ENCODE measurements at regions not wholly inside any gene's neighbourhood (a gene's known extent, or its start where the extent isn't known, plus 50 kb on each side); places are given as distances from the start of the nearest gene placed in this dataset.

DNA sequence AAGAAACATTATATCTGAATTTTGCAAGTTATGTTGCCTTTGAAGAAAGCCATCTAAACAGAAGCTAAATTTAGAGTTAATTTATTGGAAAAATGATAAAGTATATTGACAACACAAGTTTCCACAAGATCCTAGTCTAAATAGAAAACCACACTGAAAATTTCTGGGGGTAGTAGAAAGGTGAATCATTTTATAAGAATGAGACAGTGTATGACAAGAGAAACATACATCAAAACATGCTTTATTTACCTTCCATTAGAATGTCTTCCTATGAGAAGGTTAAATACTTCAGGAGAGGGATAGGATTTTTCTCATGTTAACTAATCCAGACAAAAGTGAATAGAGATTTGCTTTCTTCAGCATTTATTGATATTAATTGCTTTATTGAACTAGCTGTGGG, 1389.8 kb upstream of the ZEB2 start:
- H3K4me2 ChIP-seq: no peak overlapping the region
- H3K36me3 ChIP-seq (ENCODE audit: insufficient read depth): no peaks in the 10 kb centered on the region
- no peaks in the 10 kb centered on the region for H4K20me1 ChIP-seq (replicated peaks; ENCODE audit: insufficient read depth)
- Mint-ChIP-seq H3K36me3 (ENCODE audit: low read depth) (no peaks in the 10 kb centered on the region), H3K4me3 (no peak overlapping the region), H3K4me1 (peaks cover 12% of the 10 kb centered on the region; the same call in 2 of the 3 replicates), H3K27me3 (ENCODE audit: insufficient read depth, low read depth, poor library complexity) (no peaks in the 10 kb centered on the region), H3K27ac (no peak overlapping the region), H3K9me3 (no peaks in the 10 kb centered on the region)
- no peak for ATAC-seq
- no peaks in the 10 kb centered on the region for H3K79me2 ChIP-seq (replicated peaks; ENCODE audit: insufficient read depth)
- no peak overlapping the region for H3K27ac ChIP-seq (ENCODE audit: low read depth)
- no peaks in the 10 kb centered on the region for H3F3A ChIP-seq (replicated peaks; ENCODE audit: low read depth)
- TF ChIP-seq, protein P1, sequence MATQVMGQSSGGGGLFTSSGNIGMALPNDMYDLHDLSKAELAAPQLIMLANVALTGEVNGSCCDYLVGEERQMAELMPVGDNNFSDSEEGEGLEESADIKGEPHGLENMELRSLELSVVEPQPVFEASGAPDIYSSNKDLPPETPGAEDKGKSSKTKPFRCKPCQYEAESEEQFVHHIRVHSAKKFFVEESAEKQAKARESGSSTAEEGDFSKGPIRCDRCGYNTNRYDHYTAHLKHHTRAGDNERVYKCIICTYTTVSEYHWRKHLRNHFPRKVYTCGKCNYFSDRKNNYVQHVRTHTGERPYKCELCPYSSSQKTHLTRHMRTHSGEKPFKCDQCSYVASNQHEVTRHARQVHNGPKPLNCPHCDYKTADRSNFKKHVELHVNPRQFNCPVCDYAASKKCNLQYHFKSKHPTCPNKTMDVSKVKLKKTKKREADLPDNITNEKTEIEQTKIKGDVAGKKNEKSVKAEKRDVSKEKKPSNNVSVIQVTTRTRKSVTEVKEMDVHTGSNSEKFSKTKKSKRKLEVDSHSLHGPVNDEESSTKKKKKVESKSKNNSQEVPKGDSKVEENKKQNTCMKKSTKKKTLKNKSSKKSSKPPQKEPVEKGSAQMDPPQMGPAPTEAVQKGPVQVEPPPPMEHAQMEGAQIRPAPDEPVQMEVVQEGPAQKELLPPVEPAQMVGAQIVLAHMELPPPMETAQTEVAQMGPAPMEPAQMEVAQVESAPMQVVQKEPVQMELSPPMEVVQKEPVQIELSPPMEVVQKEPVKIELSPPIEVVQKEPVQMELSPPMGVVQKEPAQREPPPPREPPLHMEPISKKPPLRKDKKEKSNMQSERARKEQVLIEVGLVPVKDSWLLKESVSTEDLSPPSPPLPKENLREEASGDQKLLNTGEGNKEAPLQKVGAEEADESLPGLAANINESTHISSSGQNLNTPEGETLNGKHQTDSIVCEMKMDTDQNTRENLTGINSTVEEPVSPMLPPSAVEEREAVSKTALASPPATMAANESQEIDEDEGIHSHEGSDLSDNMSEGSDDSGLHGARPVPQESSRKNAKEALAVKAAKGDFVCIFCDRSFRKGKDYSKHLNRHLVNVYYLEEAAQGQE (IDR thresholded peaks at IDR 0.05; ENCODE audit: unreplicated experiment): no peak
- H3K4me1 ChIP-seq (ENCODE audit: insufficient read depth): no peaks in the 10 kb centered on the region; the same call in 1 of the 2 replicates
- H3K4me3 ChIP-seq: no peak overlapping the region
- H3K27me3 ChIP-seq (ENCODE audit: insufficient read depth): no peaks in the 10 kb centered on the region
- H2AFZ ChIP-seq: no peak overlapping the region
- H3K9me2 ChIP-seq (ENCODE audit: insufficient read depth): no peaks in the 10 kb centered on the region
- DNase-seq (ENCODE audit: low spot score): no peak

DNA sequence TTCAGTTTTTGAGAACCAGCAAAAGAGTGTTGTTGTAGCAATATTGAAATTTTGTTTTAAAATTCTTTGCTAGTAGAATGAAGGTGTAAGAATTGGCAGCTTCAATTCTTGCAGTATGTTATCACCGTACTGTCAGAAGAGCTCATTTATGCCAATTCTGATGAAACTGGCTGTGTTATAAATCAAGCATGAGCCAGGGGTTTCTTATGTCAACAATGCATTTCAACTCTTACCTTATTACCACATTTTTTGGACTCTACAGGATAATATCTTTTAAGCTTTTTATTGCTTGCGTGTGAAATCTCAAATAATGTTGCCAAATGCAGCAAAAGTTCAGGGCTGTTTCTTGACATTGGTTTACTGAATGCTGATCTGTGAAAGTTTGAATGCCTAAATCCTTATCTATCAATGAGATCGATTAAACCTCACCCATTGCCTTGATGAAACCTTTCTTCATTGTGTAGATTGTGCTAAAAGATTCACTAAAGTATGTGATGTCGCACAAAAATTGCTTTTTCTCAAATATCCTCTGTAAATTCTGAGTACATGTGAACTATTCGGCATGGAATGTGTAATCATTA, 1389.3 kb upstream of the ZEB2 start:
- Histone ChIP-seq H2AFZ (no peak overlapping the region), H3K36me3 (ENCODE audit: insufficient read depth) (no peaks in the 10 kb centered on the region), H4K20me1 (replicated peaks; ENCODE audit: insufficient read depth) (no peaks in the 10 kb centered on the region), H3K79me2 (replicated peaks; ENCODE audit: insufficient read depth) (no peaks in the 10 kb centered on the region), H3K27ac (ENCODE audit: low read depth) (no peak overlapping the region), H3K4me3 (no peak overlapping the region), H3K27me3 (ENCODE audit: insufficient read depth) (no peaks in the 10 kb centered on the region), H3K4me1 (ENCODE audit: insufficient read depth) (no peaks in the 10 kb centered on the region; the same call in 1 of the 2 replicates), H3F3A (replicated peaks; ENCODE audit: low read depth) (no peaks in the 10 kb centered on the region), H3K9me2 (ENCODE audit: insufficient read depth) (no peaks in the 10 kb centered on the region), H3K4me2 (no peak overlapping the region)
- Mint-ChIP-seq H3K36me3 (ENCODE audit: low read depth) (no peaks in the 10 kb centered on the region), H3K9me3 (no peaks in the 10 kb centered on the region), H3K27me3 (ENCODE audit: insufficient read depth, low read depth, poor library complexity) (no peaks in the 10 kb centered on the region), H3K27ac (0 out of 2 replicates have a peak overlapping the region, but pooled peaks have one; percentile 31), H3K4me1 (peaks cover 12% of the 10 kb centered on the region; the same call in 2 of the 3 replicates), H3K4me3 (no peak overlapping the region)
- ATAC-seq (no peak), DNase-seq (ENCODE audit: low spot score) (no peak)
- no peak for TF ChIP-seq EZH2phosphoT487 (IDR thresholded peaks at IDR 0.05; ENCODE audit: unreplicated experiment)
- TF ChIP-seq ZNF114 (CRISPR knock-in tag; IDR thresholded peaks at IDR 0.05): no peak
- TF ChIP-seq POLR2AphosphoS5 (IDR thresholded peaks at IDR 0.05; ENCODE audit: low read depth): no peak
- TF ChIP-seq NANOG (IDR thresholded peaks at IDR 0.05; ENCODE audit: borderline replicate concordance): no peak
- TF ChIP-seq, protein P2, sequence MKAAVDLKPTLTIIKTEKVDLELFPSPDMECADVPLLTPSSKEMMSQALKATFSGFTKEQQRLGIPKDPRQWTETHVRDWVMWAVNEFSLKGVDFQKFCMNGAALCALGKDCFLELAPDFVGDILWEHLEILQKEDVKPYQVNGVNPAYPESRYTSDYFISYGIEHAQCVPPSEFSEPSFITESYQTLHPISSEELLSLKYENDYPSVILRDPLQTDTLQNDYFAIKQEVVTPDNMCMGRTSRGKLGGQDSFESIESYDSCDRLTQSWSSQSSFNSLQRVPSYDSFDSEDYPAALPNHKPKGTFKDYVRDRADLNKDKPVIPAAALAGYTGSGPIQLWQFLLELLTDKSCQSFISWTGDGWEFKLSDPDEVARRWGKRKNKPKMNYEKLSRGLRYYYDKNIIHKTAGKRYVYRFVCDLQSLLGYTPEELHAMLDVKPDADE (IDR thresholded peaks at IDR 0.05): no peak
- TF ChIP-seq, protein P3, sequence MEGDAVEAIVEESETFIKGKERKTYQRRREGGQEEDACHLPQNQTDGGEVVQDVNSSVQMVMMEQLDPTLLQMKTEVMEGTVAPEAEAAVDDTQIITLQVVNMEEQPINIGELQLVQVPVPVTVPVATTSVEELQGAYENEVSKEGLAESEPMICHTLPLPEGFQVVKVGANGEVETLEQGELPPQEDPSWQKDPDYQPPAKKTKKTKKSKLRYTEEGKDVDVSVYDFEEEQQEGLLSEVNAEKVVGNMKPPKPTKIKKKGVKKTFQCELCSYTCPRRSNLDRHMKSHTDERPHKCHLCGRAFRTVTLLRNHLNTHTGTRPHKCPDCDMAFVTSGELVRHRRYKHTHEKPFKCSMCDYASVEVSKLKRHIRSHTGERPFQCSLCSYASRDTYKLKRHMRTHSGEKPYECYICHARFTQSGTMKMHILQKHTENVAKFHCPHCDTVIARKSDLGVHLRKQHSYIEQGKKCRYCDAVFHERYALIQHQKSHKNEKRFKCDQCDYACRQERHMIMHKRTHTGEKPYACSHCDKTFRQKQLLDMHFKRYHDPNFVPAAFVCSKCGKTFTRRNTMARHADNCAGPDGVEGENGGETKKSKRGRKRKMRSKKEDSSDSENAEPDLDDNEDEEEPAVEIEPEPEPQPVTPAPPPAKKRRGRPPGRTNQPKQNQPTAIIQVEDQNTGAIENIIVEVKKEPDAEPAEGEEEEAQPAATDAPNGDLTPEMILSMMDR (conservative IDR thresholded peaks at IDR 0.05; ENCODE audit: low read depth in 2 of 2): no peak
- no peak for TF ChIP-seq JUNB (IDR thresholded peaks at IDR 0.05; ENCODE audit: unreplicated experiment)
- TF ChIP-seq STAT1 (IDR thresholded peaks at IDR 0.05; ENCODE audit: unreplicated experiment): no peak

Measured in GM23338 (cell line).